KOPT-K1 (cell line): ENCODE measurements at regions not wholly inside any gene's neighbourhood (a gene's known extent, or its start where the extent isn't known, plus 50 kb on each side); places are given as distances from the start of the nearest gene placed in this dataset.

Experiments
- H3K27ac ChIP-seq: fragments of 200-600 bp; sonication (generic); 2 replicates; pipeline ENCODE4 v1.5.1; 2016; ENCODE audit warnings: antibody characterized with exemption, mild to moderate bottlenecking, low read depth, low read length; ENCODE audit not compliant: poor library complexity, severe bottlenecking
- H3K36me3 ChIP-seq: fragments of 200-600 bp; sonication (generic); 2 replicates; pipeline ENCODE4 v1.5.1; 2017; ENCODE audit warnings: antibody characterized with exemption, mild to moderate bottlenecking, low read length, moderate library complexity; ENCODE audit not compliant: insufficient read depth
- H3K9me3 ChIP-seq: fragments of 200-600 bp; sonication (generic); 2 replicates; pipeline ENCODE4 v1.5.1; 2017; ENCODE audit warnings: antibody characterized with exemption, low read length, mild to moderate bottlenecking; ENCODE audit not compliant: insufficient read depth, poor library complexity, severe bottlenecking

DNA sequence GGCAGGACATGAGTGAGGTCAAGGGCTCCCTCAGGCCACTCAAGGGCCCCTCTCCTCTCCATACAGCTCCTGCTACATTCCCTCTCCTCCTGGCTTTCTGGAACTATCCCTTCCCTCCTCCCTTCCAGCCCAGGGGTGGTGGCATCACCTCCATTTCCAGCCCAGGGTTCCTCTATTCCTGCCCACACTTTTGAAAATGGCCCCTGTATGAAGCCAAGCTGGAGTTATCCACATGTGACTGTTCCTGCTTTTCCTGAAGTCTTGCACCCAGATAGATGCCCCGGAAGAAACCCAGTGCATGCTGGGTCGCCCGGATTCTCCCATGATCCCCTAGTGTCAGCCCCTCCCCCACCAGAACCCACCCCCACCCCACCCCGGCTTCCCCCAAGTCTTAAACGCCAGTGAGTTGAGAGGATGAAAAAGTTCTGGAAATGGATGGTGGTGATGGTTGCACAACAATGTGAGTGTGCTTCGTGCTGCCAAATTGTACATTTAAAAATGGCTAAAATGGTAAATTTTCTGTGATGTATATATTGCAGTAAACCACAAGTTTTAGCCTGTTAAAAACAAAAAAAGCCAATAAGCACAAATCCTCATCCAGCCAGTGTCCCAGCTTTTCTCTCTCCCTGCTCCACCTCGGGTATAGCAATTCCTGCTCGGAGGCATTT is 136.9 kb downstream of the SCARB1 start:
- peaks cover under 1% of the 10 kb centered on the region for H3K9me3 ChIP-seq
- H3K27ac ChIP-seq: no peak overlapping the region
- no peaks in the 10 kb centered on the region for H3K36me3 ChIP-seq

- Histone ChIP-seq H3K9me3 (no peaks in the 10 kb centered on the region), H3K27ac (no peak overlapping the region), H3K36me3 (no peaks in the 10 kb centered on the region)
Measured at GRCh38 chr12:124725597-124726237, 137.9 kb downstream of the SCARB1 start.

DNA sequence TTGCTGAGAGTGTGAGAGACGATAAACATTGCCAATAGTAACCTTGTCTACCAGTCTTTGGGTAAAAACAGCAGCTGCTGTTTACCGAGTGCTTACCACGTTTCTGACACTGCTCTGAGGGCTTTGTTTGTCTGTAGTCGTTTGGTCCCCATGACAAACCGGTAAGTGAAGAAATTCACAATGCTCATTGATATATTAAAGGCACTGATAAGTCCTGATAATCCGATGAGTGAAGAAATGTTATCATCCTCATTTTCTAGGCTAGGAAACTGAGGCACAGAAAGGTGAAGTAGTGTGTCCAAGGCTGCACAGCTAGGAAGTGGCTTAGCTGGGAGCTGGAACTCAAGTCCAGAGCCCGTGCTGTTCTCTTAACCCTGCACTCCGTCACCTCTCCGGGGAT is 138.6 kb downstream of the SCARB1 start:
- Histone ChIP-seq H3K36me3 (no peaks in the 10 kb centered on the region), H3K9me3 (no peaks in the 10 kb centered on the region), H3K27ac (no peak overlapping the region)

DNA sequence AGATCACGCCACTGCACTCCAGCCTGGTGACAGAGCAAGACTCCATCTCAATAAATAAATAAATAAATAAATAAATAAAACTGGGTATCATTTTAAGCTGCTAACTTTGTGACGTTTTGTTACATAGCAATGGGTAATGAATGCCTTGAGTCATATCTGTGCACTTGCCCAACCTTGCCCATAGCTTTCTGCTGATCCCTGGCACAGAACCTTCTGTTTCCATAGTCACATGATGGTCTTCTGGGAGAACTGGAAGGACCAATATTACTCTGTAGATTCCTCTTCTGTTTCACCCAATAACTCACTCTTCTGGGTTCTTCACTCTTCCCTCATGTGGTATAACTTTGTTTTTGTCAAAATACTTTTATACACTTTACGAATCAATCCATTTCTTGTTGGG is 140.8 kb downstream of the SCARB1 start:
- H3K9me3 ChIP-seq: no peaks in the 10 kb centered on the region
- H3K36me3 ChIP-seq: no peaks in the 10 kb centered on the region
- no peak overlapping the region for H3K27ac ChIP-seq

GRCh38 chr12:124721501-124722162 is 142.0 kb downstream of the SCARB1 start:
- Histone ChIP-seq H3K36me3 (no peaks in the 10 kb centered on the region), H3K9me3 (no peaks in the 10 kb centered on the region), H3K27ac (no peak overlapping the region)

DNA sequence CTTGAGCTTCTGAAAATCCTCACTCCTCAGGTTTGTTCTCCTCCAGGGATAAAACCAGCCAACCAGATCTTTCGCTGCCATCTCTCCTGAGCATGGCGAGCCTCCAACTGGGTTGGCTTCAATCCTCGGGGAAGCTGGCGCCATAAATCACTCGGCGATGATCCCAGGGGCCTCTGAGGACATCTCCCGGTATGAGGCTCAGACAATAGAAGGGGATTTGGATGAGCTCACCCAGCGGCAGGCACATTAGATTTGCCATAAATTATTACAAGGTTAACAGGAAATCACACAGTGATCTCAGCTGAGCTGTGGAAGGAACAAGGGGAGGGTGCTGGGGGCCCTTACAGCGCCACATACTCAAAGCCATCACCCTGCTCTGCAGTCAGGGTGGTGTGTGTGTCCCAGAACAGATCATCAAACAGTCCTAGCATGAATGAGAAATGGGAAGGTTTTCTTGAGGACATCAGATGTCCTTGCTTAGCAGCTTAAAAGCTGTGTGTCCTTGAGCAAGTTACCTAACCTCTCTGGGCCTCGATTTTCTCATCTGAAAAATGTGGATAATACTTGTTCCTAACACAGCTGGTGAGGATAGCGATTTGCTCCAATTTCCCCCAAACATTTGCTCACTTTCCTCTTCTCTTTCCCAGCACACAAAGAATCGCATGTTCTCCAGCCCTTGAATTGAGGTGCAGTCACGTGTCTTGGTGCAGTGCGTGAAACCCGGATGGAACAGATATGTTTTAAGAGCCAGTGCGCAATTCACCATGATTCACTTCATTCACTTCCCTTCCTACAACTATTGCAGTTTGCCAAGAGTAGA is 142.8 kb downstream of the SCARB1 start:
- H3K36me3 ChIP-seq: no peaks in the 10 kb centered on the region
- H3K9me3 ChIP-seq: no peaks in the 10 kb centered on the region
- no peak overlapping the region for H3K27ac ChIP-seq

- Histone ChIP-seq H3K27ac (no peak overlapping the region), H3K9me3 (no peaks in the 10 kb centered on the region), H3K36me3 (no peaks in the 10 kb centered on the region)
Measured at GRCh38 chr12:124720004-124720680, 143.5 kb downstream of the SCARB1 start.

DNA sequence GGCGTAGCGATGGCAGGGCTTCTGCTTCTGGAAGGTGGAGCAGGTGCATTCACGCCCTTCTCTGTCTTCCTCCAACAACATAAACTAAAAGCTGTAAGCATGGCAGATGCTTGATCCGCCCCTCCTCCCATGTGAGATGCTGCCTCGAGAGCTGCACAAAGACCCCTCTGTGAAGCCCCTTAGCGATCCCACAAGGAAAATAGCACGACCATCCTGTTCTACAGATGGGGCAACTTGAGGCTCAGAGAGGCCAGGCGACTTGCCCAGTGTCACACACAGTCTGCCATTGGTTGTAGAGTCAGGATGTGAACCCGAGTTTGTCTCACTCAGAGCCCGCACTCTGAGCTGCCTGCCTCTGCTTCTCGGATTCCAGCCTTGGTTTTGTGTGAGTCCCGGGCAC is 144.4 kb downstream of the SCARB1 start:
- H3K27ac ChIP-seq: no peak overlapping the region
- H3K36me3 ChIP-seq: no peaks in the 10 kb centered on the region

DNA sequence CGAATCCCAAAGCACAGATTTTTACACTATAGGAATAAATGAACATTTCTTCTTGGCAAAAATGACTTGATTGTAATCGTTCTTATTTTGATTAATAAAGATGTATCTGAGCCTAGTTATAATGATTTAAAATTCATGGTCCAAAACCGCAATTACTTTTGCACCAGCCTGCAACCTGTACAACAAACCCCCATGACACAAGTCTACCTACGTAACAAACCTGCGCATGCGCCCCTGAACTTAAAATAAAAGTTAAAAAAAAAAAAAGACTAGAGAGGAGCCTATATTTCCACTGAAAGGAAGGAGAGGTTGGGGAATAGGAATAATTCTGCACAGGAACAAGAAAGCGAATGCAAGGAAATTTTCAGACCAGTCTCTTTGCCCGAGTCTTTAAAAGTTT is 145.2 kb downstream of the SCARB1 start:
- H3K36me3 ChIP-seq: no peaks in the 10 kb centered on the region
- no peaks in the 10 kb centered on the region for H3K9me3 ChIP-seq
- no peak overlapping the region for H3K27ac ChIP-seq

More for the DNA sequence above, 144.4 kb downstream of the SCARB1 start:
- H3K9me3 ChIP-seq: no peaks in the 10 kb centered on the region

GRCh38 chr12:124718036-124718435 is 145.6 kb downstream of the SCARB1 start:
- no peaks in the 10 kb centered on the region for H3K36me3 ChIP-seq
- no peaks in the 10 kb centered on the region for H3K9me3 ChIP-seq
- no peak overlapping the region for H3K27ac ChIP-seq

GRCh38 chr12:124717318-124717717 is 146.3 kb downstream of the SCARB1 start:
- no peak overlapping the region for H3K27ac ChIP-seq
- H3K36me3 ChIP-seq: no peaks in the 10 kb centered on the region
- no peaks in the 10 kb centered on the region for H3K9me3 ChIP-seq

DNA sequence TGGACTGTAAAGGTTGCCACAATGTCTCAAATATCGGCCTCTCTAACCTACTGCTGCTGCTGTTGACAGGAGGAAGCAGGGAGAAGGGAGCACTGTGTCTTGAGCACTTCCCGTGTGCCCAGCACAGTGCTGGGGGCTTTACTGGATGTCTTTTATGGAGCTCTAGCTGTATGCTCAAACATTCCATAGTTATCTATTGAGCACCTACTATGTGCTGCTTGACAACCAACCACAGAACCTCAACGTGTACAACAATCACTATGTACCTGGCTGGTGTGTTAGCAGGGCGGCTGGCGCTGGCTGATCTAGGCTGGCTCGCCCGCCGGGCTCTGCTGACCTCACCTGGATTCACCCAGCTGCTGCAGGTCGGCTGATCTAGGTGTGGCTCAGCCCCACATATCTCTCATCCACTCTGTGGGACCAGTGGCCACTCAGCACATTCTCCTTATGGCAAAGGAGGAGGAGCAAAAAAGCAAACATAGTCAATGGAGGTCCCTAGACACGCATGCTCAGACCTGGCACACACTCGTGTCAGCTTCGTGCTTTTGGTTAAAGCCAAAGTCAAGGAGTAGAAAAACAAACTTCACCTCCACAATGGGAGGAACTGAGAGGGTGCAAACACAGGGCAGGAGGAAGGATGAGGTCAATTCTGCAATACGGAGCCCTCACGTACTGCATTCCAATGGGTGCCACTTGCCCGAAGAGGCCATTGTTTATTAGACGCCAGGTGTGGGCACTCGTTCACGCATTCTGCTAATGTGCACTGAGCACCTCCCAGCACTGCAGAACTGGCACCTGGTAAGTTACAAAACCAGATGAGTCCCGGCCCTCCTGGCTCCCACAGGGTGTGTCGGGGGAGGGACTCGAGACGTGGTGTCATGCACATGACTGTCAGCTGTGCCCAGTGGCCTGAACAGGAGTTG is 147.2 kb downstream of the SCARB1 start:
- Histone ChIP-seq H3K27ac (no peak overlapping the region), H3K36me3 (no peaks in the 10 kb centered on the region), H3K9me3 (no peaks in the 10 kb centered on the region)

GRCh38 chr12:124715121-124715990 is 147.9 kb upstream of the NCOR2 start:
- Histone ChIP-seq H3K9me3 (no peaks in the 10 kb centered on the region), H3K36me3 (no peaks in the 10 kb centered on the region), H3K27ac (no peak overlapping the region)
